WERI-Rb-1 (cell line): ENCODE measurements at regions not wholly inside any gene's neighbourhood (a gene's known extent, or its start where the extent isn't known, plus 50 kb on each side); places are given as distances from the start of the nearest gene placed in this dataset.

Experiments
- DNase-seq: peaks from one replicate; pipeline ENCODE4 v3.0.0-alpha.2; 2020
- H3K27ac ChIP-seq: fragments of 250-450 bp; sonication (Bioruptor Pico); 2 replicates; pipeline ENCODE4 v1.5.1; 2020; ENCODE audit warnings: mild to moderate bottlenecking, moderate library complexity
- H3K27me3 ChIP-seq: fragments of 250-450 bp; sonication (Bioruptor Pico); 2 replicates; pipeline ENCODE4 v1.5.1; 2021; ENCODE audit warnings: mild to moderate bottlenecking, low read depth, moderate library complexity; ENCODE audit not compliant: insufficient read depth, severe bottlenecking
- H3K36me3 ChIP-seq: fragments of 250-450 bp; sonication (Bioruptor Pico); 2 replicates; pipeline ENCODE4 v1.5.1; 2020; ENCODE audit warnings: mild to moderate bottlenecking, moderate library complexity
- H3K4me3 ChIP-seq: 2 replicates; pipeline ENCODE4 v1.5.1; 2011; ENCODE audit warnings: low read depth, mild to moderate bottlenecking, control low read depth, low read length
- H3K9me3 ChIP-seq: fragments of 250-450 bp; sonication (Bioruptor Pico); 2 replicates; pipeline ENCODE4 v1.5.1; 2021; ENCODE audit warnings: mild to moderate bottlenecking, moderate library complexity; ENCODE audit not compliant: severe bottlenecking
- CTCF ChIP-seq: IDR thresholded peaks from 2 replicates; pipeline ENCODE4 v1.5.1; 2011; ENCODE audit warnings: low read depth, mild to moderate bottlenecking, control low read depth, inconsistent platforms, low read length

- no peak overlapping the region for H3K27ac ChIP-seq
- no peak for TF ChIP-seq CTCF
- no peaks in the 10 kb centered on the region for H3K9me3 ChIP-seq
- no peaks in the 10 kb centered on the region for H3K27me3 ChIP-seq
- H3K4me3 ChIP-seq, result no peak overlapping the region
- no peak for DNase-seq
- H3K36me3 ChIP-seq, result no peaks in the 10 kb centered on the region
Measured at GRCh38 chr1:75992312-75992711, 60.1 kb upstream of the ASB17 start.

DNA sequence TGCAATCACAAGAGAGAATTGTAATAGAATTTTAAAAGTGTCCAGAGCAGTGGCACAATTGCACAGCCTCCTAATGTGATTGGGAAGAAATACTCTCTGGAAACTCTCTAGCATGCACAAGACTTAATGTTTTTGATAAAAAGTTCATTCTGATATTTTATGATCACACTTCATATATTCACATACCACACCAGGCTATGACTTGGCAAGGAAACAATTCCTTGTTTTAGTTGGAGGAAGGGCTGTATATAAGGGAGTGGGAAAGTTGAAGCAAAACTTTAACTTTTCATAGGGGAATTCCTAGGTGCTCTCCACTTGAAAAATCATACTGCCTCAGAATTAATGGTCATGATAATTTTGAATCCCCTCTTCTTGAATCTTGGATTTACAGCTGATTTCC is 61.5 kb upstream of the ASB17 start:
- Histone ChIP-seq H3K36me3 (no peaks in the 10 kb centered on the region), H3K27ac (no peak overlapping the region), H3K4me3 (no peak overlapping the region), H3K27me3 (no peaks in the 10 kb centered on the region), H3K9me3 (no peaks in the 10 kb centered on the region)
- TF ChIP-seq CTCF, result no peak
- no peak for DNase-seq

GRCh38 chr1:75996196-75996595 is 64.0 kb upstream of the ASB17 start:
- no peak for TF ChIP-seq CTCF
- H3K9me3 ChIP-seq, result no peaks in the 10 kb centered on the region

GRCh38 chr1:75999034-75999433 is 66.8 kb upstream of the ASB17 start:
- Histone ChIP-seq H3K27ac (no peak overlapping the region), H3K36me3 (no peaks in the 10 kb centered on the region), H3K4me3 (no peak overlapping the region), H3K9me3 (no peaks in the 10 kb centered on the region), H3K27me3 (no peaks in the 10 kb centered on the region)
- no peak for TF ChIP-seq CTCF
- no peak for DNase-seq

More at GRCh38 chr1:75996196-75996595, 64.0 kb upstream of the ASB17 start:
- DNase-seq, result no peak
- no peaks in the 10 kb centered on the region for H3K36me3 ChIP-seq
- H3K27ac ChIP-seq, result no peak overlapping the region
- no peaks in the 10 kb centered on the region for H3K27me3 ChIP-seq
- no peak overlapping the region for H3K4me3 ChIP-seq

- Histone ChIP-seq H3K27ac (no peak overlapping the region), H3K27me3 (no peaks in the 10 kb centered on the region), H3K9me3 (no peaks in the 10 kb centered on the region), H3K36me3 (no peaks in the 10 kb centered on the region), H3K4me3 (no peak overlapping the region)
- no peak for TF ChIP-seq CTCF
- no peak for DNase-seq
Measured at GRCh38 chr1:76003946-76004345, 70.6 kb upstream of the ST6GALNAC3 start.

DNA sequence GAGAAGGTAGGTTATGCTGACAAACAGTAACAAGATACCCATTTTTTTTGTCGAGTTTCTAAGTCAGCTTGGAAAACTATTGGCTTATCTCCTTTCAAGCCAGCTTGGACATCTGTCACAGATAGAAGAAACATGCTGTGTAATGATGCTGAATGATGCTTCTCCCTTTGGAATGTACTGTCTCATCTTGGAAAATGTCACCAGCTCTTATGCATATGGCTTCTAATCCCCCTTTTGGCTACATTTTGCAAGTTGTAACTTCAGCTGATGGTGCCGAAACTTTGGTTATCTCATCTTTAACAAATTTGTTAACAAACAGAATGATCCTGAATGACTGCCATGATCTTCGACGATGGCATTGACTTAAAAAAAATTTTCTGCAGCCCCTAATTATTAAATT is 68.8 kb upstream of the ST6GALNAC3 start:
- no peak overlapping the region for H3K27ac ChIP-seq

More for the DNA sequence above, 68.8 kb upstream of the ST6GALNAC3 start:
- Histone ChIP-seq H3K36me3 (no peaks in the 10 kb centered on the region), H3K27me3 (no peaks in the 10 kb centered on the region), H3K4me3 (no peak overlapping the region), H3K9me3 (no peaks in the 10 kb centered on the region)
- TF ChIP-seq CTCF, result no peak
- no peak for DNase-seq
